T-helper 1 cell treated with Interleukin-12 subunit alpha and Interleukin-12 subunit beta and Interleukin-4 antibody, amounts not matched to agents 30 ng/mL and 1 ng/mL, for 36 hours (primary cell): ENCODE measurements at regions not wholly inside any gene's neighbourhood (a gene's known extent, or its start where the extent isn't known, plus 50 kb on each side); places are given as distances from the start of the nearest gene placed in this dataset.

Experiments used
- intact Hi-C: fragments of 100-400 bp; cut with micrococcal nuclease; formaldehyde crosslinking; loops from one replicate; pipeline ENCODE4 v1.15.1; 2024

GRCh38 chr20:24868396-24868927 is 80.6 kb upstream of the CST7 start:
- intact Hi-C loops: no loop called here

GRCh38 chr20:24868959-24869358 is 80.1 kb upstream of the CST7 start:
- intact Hi-C loops: no loop called here

GRCh38 chr20:24870057-24870456 is 79.0 kb upstream of the CST7 start:
- intact Hi-C loops: no loop called here

- intact Hi-C loops: no loop called here
Measured at GRCh38 chr20:24870881-24871280, 78.2 kb upstream of the CST7 start.

DNA sequence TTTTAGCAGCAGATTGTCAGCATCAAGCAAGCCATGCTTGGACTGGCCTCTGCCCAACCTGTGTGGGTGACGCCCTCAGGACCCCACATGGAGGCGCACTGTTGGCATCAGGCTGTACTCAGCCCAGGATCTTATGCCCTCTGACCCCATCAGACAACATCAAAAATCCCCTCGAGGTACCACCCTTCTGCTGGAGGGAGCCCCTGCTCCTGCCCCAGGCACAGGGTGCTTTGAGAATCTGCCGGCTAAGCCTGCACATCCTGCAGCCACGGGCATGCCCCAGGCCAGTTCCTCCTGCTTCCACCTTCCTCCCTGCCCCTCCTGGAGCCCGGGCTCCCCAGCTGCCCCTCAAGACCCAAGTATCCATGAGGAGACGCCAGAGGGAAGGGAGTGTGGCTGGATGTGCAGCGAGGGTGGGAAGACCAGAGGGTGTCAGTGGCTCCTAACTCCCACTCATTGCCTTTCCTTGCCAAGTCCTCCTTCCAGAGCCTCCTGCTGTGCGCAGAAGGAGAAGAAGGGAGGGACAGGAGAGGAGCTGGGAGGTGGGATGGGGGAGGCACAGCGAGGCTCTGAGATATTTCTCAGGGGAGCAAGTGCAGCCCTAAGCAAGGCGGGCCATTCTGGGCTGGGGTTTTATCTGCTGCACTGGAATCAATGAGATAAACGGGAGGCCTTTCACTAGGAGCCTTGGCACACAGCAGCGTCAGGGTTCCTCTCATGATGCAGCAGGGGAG is 77.4 kb upstream of the CST7 start:
- intact Hi-C loops: no loop called here

- intact Hi-C loops: no loop called here
Measured at GRCh38 chr20:24872291-24873024, 76.6 kb upstream of the CST7 start.

DNA sequence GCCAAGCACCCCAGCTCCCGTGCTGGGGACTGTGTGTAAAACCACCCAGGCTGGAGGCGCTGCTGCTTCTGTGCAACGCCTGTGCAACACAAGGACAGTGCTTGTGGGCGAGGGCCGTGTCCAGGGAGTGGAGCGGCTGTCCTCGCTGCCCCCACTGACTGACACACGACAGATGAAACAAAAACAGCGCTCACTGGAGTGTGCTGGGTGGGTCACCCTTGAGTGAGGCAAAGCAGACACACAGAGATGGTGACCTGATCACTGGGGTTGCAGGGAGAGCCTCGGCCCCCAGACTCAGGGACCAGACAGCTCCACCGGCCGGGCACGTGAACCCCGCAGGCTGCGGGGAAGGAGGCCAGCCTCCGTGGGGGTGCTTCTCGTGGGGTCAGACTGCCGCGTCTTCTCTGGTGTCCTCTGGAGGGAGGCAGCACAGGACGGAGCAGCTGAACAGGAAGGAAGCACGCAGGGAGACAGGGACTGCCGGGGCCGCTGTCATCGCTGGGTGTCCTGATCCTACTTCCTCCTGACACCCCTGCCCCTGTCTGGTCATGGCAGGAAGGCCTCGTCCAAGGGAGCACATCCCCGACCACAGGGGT is 75.9 kb upstream of the CST7 start:
- intact Hi-C loops: no loop called here

- intact Hi-C loops: no loop called here
Measured at GRCh38 chr20:24875078-24875477, 74.0 kb upstream of the CST7 start.

GRCh38 chr20:24877652-24878051 is 71.4 kb upstream of the CST7 start:
- intact Hi-C loops: no loop called here

- intact Hi-C loops: no loop called here
Measured at GRCh38 chr20:24878657-24879056, 70.4 kb upstream of the CST7 start.

GRCh38 chr20:24879875-24880274 is 69.2 kb upstream of the CST7 start:
- intact Hi-C loops: no loop called here

- intact Hi-C loops: no loop called here
Measured at GRCh38 chr20:24880356-24880755, 68.7 kb upstream of the CST7 start.

DNA sequence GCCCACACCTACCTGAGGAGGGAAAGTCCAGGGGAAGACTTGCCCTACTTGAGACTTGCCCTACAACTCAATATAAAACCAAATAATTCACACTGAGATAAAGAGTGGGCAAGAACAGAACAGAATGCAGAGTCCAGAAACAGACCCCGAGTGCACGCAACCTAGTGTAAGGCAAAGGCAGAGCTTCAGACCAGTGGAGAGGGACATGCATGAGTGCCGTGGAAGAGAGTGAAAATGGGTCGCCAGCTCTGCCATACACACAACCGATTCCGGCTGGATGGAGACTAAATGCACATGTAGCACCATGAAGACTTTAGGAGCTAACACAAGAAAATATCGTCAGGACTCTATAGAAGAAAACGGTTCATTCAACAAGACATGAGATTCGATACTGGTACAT is 58.8 kb upstream of the CST7 start:
- intact Hi-C loops: no loop called here

- intact Hi-C loops: no loop called here
Measured at GRCh38 chr20:24891546-24892393, 57.3 kb upstream of the CST7 start.

DNA sequence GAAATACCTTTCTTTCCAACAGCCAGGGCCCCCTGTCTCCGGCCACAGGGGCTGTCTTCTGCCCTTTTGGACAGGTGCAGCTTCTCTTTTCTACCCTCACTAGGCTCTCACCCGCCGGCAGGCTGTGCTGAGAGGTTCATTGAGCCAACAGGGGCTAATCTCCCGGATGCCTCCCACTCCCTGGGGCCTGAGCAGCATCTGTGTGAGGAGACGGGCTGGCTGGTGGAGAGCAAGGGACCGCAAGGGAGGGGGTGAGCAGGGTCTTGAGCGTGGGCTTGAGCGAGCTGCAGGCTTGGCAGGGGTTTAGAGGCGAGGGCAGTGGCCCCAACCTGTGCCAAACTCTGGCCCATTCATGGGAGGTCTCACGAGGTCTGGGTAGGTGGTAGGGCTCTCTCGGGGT is 56.5 kb upstream of the CST7 start:
- intact Hi-C loops: no loop called here

GRCh38 chr20:24892931-24893330 is 56.1 kb upstream of the CST7 start:
- intact Hi-C loops: no loop called here

DNA sequence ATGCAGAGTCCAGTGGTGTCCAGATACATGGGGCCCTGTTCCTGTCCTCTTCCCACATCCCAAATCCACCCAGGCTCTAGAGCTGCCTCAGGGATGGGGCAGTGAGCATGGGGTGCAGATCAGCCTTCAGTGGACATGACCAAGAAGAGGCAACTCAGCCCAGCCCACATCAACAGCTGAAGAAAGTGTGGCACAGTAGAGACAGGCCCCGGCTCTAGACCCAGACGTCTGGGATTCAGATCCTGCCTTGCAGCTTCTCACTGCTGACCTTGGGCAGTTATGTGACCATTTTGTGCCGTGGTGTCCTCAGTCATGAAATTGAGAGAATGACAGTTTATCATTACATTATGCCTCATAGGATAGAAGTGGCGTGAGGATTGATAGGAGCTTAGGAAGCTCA is 54.6 kb upstream of the CST7 start:
- intact Hi-C loops: no loop called here

DNA sequence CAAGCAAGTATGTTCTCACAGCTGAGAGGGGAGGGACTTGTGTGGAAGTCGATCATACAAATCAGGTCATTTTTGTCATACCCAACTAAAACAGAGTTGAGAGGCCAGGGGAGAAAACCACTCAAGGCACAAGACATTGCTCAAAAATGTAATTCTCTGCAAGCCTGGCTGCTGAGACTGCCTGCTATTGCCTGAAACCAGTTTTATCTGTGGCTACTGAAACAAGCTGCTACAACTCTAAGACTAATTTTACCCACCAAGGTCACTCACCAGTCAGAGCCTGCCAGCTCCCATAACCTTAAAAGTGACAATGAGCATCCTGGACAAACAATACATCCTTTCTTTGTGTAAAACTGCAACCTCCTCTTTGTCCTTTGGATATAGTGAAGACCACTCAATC is 54.1 kb upstream of the CST7 start:
- intact Hi-C loops: no loop called here

DNA sequence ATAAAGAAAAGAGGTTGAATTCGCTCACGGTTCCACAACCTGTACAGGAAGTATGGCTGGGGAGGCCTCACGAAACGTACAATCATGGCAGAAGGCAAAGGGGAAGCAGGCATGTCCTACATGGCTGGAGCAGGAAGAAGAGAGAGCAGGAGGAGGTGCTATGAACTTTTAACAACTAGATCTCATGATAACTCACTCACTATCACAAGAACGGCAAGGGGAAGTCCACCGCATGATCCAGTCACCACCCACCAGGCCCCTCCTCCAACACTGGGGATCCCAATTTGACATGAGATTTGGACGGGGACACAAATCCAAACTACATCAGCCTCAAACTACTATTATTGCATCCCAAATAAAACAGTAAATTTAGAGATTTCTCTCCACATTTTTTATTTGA is 53.6 kb upstream of the CST7 start:
- intact Hi-C loops: no loop called here

DNA sequence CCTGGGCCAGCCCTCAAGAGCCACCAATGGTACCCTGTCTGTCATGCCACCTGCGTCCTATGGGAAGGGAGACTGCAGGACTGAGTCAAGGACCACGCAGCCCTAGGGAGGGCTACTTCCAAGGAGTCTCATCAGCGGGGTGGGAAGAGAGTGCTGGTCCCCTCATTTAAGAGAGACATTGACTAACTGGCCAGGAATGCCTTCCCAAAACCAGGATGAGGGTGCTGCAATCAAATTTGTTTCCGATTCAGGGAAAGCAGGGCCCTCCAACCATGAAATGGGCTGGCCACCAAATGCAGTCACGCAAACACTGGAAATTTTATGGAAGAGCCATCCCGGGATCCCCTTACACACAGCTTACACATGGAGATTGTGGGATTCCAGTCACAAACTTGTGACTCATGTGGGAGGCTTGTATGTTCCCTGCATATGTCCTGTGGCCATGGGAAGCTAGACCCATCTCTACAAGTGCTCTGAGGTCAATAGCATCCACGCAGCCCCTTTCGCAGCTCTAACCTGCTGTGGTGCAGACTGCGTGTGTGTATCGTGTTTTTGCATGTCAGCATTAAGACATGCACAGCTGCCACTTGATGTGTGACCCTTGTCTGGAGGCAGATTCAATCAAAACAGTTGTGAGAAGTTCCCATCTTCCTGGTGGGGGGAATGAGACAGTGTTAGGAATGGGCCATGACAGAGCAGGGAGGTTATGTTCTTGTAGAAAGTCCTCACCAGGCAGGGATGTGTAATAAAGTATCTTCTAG is 53.0 kb upstream of the CST7 start:
- intact Hi-C loops: no loop called here

DNA sequence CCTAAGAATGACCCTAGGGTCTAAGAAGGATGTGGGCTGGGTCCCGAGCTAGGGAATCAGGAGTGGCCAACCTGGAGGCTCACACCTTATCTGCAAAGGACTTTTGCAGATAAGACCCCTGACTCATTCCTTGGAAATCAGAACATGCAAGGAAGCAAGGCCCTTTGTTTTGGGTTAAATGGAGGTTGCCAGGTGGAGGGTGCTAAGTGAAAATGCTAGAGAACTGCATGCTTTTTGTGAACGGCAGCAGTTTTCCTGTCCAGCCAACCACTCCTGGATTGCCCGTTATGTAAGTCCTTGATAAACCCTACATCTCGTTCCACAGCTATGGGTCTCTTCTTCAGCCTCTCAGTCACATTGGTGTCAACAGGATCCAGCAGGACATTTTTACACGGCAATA is 52.1 kb upstream of the CST7 start:
- intact Hi-C loops: no loop called here
